ENCODE measurements at regions not wholly inside any gene's neighbourhood (a gene's known extent, or its start where the extent isn't known, plus 50 kb on each side); places are given as distances from the start of the nearest gene placed in this dataset.

DNA sequence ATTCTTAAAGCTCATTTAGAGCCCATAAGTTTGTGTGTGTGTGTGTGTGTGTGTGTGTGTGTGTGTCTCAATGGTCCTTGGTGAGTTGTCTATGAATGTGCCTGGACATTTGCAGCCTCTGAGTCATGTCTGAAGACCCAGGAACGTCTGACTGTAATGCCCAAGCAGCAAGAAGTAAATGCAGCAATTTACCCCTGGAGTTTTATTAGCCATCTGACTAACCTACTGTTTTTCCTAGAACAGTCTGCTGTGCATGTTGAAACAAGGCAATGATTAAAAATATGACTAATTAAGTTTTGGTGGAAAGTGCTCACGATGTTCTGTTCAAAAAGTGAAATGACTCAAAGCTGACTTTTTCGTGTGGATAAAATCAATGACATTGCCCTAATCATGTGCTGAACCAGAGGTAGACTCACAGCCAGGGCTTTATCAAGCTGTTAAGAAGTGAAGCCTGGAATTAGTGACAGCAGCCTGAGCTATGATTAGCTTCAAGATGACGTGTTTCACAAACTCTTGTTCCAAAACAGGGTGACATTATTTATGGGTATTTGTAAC is 201.6 kb downstream of the CPE start:
- TF ChIP-seq, protein P1, sequence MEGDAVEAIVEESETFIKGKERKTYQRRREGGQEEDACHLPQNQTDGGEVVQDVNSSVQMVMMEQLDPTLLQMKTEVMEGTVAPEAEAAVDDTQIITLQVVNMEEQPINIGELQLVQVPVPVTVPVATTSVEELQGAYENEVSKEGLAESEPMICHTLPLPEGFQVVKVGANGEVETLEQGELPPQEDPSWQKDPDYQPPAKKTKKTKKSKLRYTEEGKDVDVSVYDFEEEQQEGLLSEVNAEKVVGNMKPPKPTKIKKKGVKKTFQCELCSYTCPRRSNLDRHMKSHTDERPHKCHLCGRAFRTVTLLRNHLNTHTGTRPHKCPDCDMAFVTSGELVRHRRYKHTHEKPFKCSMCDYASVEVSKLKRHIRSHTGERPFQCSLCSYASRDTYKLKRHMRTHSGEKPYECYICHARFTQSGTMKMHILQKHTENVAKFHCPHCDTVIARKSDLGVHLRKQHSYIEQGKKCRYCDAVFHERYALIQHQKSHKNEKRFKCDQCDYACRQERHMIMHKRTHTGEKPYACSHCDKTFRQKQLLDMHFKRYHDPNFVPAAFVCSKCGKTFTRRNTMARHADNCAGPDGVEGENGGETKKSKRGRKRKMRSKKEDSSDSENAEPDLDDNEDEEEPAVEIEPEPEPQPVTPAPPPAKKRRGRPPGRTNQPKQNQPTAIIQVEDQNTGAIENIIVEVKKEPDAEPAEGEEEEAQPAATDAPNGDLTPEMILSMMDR (IDR thresholded peaks at IDR 0.05; ENCODE audit: low read depth, low read length, missing input control): no peak
- no peak for TF ChIP-seq EGR1 (IDR thresholded peaks at IDR 0.05; ENCODE audit: low read depth in 2 of 2)
- no peak for TF ChIP-seq HNF4G (IDR thresholded peaks at IDR 0.05)
- TF ChIP-seq, protein P2, sequence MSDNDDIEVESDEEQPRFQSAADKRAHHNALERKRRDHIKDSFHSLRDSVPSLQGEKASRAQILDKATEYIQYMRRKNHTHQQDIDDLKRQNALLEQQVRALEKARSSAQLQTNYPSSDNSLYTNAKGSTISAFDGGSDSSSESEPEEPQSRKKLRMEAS (IDR thresholded peaks at IDR 0.05): no peak
- TF ChIP-seq NR2F2 (IDR thresholded peaks at IDR 0.05): no peak
- TF ChIP-seq, protein P3, sequence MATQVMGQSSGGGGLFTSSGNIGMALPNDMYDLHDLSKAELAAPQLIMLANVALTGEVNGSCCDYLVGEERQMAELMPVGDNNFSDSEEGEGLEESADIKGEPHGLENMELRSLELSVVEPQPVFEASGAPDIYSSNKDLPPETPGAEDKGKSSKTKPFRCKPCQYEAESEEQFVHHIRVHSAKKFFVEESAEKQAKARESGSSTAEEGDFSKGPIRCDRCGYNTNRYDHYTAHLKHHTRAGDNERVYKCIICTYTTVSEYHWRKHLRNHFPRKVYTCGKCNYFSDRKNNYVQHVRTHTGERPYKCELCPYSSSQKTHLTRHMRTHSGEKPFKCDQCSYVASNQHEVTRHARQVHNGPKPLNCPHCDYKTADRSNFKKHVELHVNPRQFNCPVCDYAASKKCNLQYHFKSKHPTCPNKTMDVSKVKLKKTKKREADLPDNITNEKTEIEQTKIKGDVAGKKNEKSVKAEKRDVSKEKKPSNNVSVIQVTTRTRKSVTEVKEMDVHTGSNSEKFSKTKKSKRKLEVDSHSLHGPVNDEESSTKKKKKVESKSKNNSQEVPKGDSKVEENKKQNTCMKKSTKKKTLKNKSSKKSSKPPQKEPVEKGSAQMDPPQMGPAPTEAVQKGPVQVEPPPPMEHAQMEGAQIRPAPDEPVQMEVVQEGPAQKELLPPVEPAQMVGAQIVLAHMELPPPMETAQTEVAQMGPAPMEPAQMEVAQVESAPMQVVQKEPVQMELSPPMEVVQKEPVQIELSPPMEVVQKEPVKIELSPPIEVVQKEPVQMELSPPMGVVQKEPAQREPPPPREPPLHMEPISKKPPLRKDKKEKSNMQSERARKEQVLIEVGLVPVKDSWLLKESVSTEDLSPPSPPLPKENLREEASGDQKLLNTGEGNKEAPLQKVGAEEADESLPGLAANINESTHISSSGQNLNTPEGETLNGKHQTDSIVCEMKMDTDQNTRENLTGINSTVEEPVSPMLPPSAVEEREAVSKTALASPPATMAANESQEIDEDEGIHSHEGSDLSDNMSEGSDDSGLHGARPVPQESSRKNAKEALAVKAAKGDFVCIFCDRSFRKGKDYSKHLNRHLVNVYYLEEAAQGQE (IDR thresholded peaks at IDR 0.05): no peak
